Posterior cingulate gyrus (tissue), 11 donors: ENCODE measurements at regions not wholly inside any gene's neighbourhood (a gene's known extent, or its start where the extent isn't known, plus 50 kb on each side); places are given as distances from the start of the nearest gene placed in this dataset.
"Not testable (repeated sequence)": the region's sequence is repeated elsewhere in the genome, so short reads cannot be mapped to it uniquely, and the experiment has no call there.

Source experiments
- DNase-seq, 10 donors: peaks; one replicate each; pipeline versions ENCODE4 v3.0.0 to v3.0.0-alpha.2; 2020 to 2021; ENCODE audit warnings: mixed read lengths in 3 of 10
- intact Hi-C: fragments of 100-400 bp; cut with DNase I; formaldehyde crosslinking; loops from one replicate; pipeline ENCODE4 v1.15.1; 2023

GRCh38 chr2:17208511-17208910 lies 309.7 kb downstream of the RAD51AP2 start:
- no peak for DNase-seq
- intact Hi-C loops: no loop called here

DNA sequence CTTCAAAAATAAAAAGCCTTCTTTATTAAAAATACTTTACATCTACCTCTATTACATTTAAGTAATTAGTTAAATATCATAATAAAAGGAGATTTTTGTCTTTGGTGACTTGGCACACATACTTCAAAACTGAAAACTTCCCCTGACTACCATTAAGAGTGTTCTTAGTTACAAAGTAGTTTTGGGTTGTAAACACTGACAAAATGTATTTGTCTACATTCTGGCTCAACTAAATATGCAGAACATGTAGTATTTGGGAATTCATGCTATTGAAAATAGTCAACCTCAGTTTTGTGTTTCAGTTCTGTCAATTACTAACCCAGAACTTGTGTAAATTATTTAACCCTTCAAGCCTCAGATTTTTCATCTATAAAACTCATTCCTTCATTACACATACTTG lies 311.5 kb downstream of the RAD51AP2 start:
- intact Hi-C loops: no loop called here
- no peak for DNase-seq

DNA sequence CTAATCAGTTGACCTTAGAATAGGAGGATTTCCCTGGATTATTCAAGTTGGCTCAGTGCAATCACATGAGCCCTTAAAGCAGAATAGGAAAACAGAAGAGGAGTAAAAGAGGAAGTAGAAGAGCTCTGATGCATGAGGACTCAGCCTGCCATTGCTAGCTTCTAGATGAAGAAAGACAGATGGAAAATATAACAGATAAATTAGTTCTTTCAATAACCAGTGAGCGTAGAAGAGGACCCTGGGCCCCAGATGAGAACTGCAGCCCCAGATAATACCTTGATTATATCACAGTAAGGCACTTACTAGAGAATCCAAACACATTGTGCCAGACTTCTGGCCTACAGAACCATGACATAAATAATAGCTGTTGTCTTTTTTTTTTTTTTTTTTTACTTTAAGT lies 314.0 kb downstream of the RAD51AP2 start:
- intact Hi-C loops, DNase-seq: not testable (repeated sequence)

- DNase-seq, intact Hi-C loops: not testable (repeated sequence)
Measured at GRCh38 chr2:17202628-17203027, 315.6 kb downstream of the RAD51AP2 start.

DNA sequence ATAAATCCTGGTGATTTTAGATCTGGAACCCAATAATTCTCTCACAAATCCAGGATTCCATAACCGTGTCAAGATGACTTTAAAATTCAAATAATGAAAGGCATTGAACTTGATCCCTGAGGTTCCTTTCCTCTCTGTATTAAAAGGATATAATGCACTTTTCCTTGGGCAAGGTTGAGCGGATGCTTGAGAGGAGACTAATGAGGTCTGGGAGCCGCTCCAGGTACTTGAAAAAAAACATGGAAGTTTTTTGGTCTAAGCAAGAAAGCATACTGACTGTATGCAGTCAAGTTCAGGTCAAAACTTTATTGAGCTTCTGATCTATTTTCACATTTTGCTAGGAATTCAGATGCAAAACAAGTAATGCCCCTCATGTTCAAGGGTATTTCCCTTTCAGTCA lies 318.5 kb downstream of the RAD51AP2 start:
- DNase-seq: no peak
- intact Hi-C loops: no loop called here

- no peak for DNase-seq
- intact Hi-C loops: no loop called here
Measured at GRCh38 chr2:17196380-17196779, 321.9 kb downstream of the RAD51AP2 start.

DNA sequence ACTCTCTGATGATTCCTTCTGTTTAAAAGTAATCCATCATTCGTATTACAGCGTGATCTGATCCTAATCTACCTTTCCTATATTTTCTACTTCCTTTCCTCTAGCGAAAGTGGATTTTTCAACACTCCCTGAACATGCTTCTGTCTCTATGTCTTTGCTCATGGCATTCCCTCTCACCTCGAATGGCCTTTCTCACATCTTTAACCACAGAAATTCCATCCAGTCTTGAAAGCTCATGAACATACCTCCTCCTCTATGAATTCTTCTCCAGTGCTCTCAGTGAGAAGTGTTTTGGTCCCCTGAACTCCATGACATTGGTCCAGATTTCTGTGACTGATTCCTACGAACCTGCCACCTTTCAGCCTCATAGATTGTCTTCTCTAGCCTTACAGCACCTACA lies 323.2 kb downstream of the RAD51AP2 start:
- no peak for DNase-seq
- intact Hi-C loops: no loop called here

- intact Hi-C loops: no loop called here
- no peak for DNase-seq
Measured at GRCh38 chr2:17194083-17194482, 324.2 kb downstream of the RAD51AP2 start.

- intact Hi-C loops: not testable (repeated sequence)
- peak in 2 of 10 donors; percentile 63 to 73 for DNase-seq
Measured at GRCh38 chr2:17193433-17193890, 324.8 kb downstream of the RAD51AP2 start.

DNA sequence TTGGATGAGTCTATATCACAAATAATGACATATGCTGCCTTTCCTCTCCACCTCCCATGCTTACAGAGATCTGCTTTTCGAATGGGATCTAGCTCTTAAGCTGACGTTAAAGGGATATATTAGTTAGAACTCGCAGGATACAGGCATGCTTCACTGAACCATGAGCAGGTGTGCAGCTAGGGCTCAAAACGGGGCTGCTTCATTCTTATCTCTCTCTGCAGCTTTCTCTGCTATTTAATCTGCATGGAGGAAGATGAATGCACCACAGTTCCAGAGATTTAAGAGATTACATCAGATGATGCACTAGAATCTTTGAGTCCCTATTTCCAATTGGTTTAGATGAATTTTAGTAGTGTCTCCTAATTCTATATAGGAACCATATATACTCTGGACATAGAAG lies 327.0 kb downstream of the RAD51AP2 start:
- DNase-seq: no peak
- intact Hi-C loops: no loop called here

- intact Hi-C loops: no loop called here
- no peak for DNase-seq
Measured at GRCh38 chr2:17190527-17190926, 327.7 kb downstream of the RAD51AP2 start.

- intact Hi-C loops: no loop called here
- no peak for DNase-seq
Measured at GRCh38 chr2:17188721-17189120, 329.5 kb downstream of the RAD51AP2 start.

DNA sequence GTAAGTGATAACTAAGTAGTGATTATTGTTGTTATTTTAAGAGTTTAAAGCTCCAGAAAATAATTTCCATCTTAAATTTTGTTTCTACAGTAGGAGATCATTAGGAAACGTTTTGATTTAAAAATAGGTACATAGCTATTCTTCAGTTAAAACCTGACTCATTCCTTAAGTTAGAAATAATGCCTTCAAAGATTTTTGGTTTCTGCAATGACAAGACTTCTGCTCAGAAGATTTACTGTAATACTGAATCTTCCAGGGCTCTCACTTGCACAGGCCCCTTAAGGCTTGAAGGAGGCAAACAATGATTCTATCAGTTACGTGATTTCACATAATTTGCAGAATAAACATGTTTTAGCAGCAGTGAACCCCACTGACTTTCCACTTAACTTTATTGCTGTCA lies 333.7 kb downstream of the RAD51AP2 start:
- intact Hi-C loops: no loop called here
- DNase-seq: no peak

- DNase-seq: no peak
- intact Hi-C loops: no loop called here
Measured at GRCh38 chr2:17182399-17182798, 335.8 kb downstream of the RAD51AP2 start.

DNA sequence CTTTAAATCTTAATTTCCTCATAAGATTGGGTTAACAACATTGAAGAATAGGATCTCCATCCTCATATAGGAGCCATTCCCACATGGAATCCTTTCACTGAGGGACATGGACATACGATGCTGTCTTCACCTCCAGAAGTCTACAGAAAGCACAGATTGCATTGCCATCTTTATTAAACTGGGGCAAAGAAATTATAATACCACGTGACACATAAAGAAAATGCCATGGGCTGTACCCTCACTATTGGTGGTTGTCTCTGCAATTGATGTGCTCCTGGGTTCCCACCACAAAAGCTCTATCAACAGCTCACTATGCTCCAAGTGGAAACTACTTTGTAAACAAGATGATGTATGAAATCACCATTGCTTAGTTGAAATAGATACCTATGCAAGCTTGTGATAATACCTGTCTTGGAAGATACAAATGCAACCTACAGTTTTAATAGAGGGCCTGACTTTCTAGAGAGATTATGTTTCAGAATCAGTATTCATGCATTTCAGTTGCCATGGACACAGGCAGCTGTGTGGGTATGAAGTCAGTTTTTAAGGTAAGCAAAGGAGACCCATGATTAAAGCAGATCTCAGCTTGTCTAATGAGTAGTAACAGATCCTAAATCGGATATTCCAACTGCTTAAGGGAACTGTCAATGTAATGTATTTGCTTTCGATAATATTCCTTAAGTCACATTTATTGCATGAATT lies 337.0 kb downstream of the RAD51AP2 start:
- no peak for DNase-seq
- intact Hi-C loops: no loop called here

DNA sequence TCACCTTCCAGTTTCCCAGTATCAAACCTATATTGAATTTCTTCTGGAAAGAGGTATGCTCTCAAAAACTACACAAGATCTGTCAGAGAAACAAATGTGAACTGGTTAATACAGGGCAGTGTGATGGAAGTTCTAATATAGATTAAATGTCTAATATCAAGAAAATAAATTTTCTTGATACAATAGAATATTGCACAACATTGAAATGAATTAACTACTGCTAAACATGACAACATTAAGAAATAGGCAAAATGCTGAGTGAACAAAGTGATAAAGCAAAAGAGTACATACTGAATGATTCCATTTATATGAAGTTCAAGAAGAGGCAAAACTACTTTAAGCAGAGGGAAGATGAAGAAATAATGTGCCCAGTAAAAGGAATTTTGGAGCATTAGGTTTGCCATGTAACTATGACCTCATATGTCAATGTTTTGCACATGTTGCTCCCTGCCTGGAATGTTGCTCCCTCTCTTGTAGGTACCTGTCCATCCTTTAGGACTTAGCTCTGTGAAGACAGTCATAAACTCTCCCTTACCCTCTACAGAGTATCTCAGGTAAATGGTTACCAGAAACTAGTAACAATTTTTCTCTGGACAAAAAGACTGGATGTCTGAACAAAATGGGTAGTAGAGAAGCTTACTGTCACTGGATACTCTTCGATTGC lies 339.0 kb downstream of the RAD51AP2 start:
- no peak for DNase-seq
- intact Hi-C loops: no loop called here

- intact Hi-C loops: no loop called here
- no peak for DNase-seq
Measured at GRCh38 chr2:17177088-17177487, 341.2 kb downstream of the RAD51AP2 start.

DNA sequence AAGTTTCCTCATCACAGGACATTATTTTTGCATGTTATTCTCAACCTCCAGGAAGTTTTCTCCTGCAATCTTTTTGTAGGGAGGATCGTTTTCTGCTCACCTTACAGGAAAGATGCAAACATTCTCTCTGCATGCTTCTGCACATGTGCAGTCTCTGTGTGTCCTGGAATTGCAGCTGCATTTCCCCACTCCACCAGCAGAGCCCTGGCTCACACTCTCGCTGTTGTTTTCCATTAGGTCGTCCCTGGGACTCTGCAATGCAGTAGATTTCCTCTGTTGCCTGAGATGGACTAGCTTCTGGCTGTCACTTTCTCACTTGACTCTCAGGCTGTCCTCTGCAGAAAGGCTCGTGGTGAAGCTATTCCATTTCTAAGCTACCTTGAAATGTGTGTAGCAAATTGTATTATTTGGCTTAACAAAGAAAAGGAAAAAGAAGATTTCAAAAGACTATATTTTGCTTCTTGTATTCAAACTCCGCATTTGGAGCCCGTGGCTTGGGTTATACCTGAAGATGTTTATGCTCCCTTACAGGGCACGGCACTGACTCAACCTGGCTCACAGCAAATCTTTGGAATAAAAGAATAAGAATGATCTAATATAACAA lies 346.7 kb downstream of the RAD51AP2 start:
- intact Hi-C loops: no loop called here

DNA sequence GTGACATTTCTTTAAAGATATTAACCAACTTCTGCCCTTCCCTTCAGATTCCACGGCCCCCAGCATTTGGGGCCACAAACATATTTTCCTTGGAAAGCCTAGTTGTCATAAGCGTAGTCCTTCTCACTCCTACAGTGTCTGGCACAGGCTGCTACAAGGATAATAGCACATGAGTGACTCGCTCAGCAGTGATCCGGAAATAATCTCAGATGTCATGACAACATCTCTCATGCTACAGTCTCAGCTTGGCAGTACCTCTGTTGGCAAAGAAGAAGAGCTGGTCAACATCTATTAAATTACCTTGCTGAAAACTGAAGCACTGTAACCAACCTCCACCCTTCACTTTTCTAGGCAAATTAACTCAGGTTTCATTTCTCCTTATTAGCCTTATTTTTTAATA lies 351.7 kb downstream of the RAD51AP2 start:
- intact Hi-C loops: no loop called here
- no peak for DNase-seq

More for the DNA sequence above, 346.7 kb downstream of the RAD51AP2 start:
- peak in 9 of 10 donors; percentile 19 to 92 (median 57) for DNase-seq

DNA sequence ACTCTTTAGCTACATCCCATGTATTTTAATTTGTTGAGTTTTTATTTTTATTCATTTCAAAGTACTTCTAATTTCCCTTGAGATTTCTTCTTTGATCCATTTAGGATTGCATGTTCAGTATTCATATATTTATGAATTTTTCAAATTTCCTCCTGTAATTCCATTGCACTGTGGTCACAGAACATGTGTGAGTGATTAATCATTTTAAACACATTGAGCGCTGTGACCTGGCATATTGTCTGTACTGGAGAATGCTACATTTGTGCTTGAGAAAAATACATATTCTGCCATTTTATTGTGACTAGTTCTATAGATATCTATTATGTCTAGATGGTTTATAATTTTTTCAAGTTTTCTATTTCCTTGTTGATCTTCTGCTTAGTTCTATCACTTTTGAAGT lies 353.7 kb downstream of the RAD51AP2 start:
- no peak for DNase-seq
- intact Hi-C loops: no loop called here

DNA sequence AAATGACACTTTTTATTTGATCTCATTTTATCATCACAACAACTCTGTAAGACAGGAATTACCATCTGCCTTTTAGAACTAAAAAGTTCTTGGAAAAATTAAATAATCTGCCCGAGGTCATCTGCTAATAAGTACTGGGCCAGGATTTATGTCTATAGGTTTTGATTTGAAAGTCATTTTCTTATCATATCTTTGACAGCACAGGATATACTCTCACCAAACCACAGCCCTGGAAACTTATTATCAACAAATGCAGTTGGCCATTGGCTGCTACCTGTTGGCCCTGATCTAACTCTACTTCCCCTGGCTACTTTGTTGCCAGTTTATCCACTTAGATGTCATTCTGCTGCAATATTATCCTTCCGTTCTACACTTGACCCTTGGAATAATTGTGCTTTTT lies 354.6 kb downstream of the RAD51AP2 start:
- DNase-seq: no peak
- intact Hi-C loops: no loop called here

DNA sequence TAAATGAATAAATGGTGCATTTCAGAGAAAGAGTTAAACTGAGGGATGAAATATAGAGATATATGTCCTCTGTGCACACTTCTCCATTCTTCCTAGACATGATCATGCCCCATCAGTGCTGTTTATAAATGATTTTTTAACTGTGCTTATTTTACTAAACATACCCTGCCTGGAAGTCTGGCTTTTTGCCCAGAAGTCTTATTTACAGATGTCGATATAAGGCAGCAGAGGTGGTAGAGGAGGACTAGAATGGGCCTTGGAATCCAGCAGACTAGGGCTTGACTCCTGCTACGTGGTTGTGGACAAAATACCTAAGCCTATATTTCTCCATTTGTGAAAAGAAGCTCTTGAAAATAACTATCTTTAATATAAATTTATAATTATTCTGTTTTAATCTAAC lies 355.5 kb downstream of the RAD51AP2 start:
- intact Hi-C loops: no loop called here

More for the DNA sequence above, 355.5 kb downstream of the RAD51AP2 start:
- no peak for DNase-seq
